ENCODE measurements at regions not wholly inside any gene's neighbourhood (a gene's known extent, or its start where the extent isn't known, plus 50 kb on each side); places are given as distances from the start of the nearest gene placed in this dataset.

- Histone ChIP-seq H3K18ac (ENCODE audit: low read depth, low read length) (no peak overlapping the region), H2BK20ac (ENCODE audit: low read depth, low read length) (no peak overlapping the region), H2AK9ac (replicated peaks; ENCODE audit: low read depth, low read length, poor library complexity) (no peak overlapping the region), H2AFZ (replicated peaks; ENCODE audit: low read length, poor library complexity) (no peak overlapping the region), H2BK120ac (ENCODE audit: low read depth, low read length) (no peak overlapping the region), H3K14ac (replicated peaks; ENCODE audit: low read depth, low read length) (no peak overlapping the region), H4K20me1 (ENCODE audit: insufficient read depth, low read length) (no peaks in the 10 kb centered on the region), H2BK5ac (ENCODE audit: low read depth, low read length, poor library complexity, severe bottlenecking) (no peak overlapping the region), H4K5ac (ENCODE audit: low read depth, low read length) (no peak overlapping the region), H2AK5ac (ENCODE audit: low read depth, low read length) (no peak overlapping the region), H3K9ac (ENCODE audit: low read depth, low read length) (no peak overlapping the region), H2BK15ac (ENCODE audit: low read depth, low read length) (no peak overlapping the region), H3K79me1 (ENCODE audit: low read depth in 1 of 2, low read length in 2 of 2) (no peaks in the 10 kb centered on the region), H3K4ac (ENCODE audit: low read depth, low read length) (no peak overlapping the region; the same call in 1 of the 2 replicates), H3K27me3 (ENCODE audit: control insufficient read depth, insufficient read depth, low read length) (peaks cover 4% of the 10 kb centered on the region), H4K91ac (ENCODE audit: insufficient read depth, low read depth, low read length) (no peak overlapping the region), H3K4me2 (ENCODE audit: low read depth, low read length) (no peak overlapping the region), H3K9me1 (ENCODE audit: insufficient read depth, low read length) (no peaks in the 10 kb centered on the region), H3K4me1 (ENCODE audit: control insufficient read depth, insufficient read depth, low read length) (no peaks in the 10 kb centered on the region), H3K23ac (ENCODE audit: low read depth, low read length) (no peak overlapping the region), H3K27ac (ENCODE audit: insufficient read depth, low read length) (no peak overlapping the region), H3K56ac (ENCODE audit: extremely low read depth, insufficient read depth, low read length) (no peak overlapping the region), H4K8ac (ENCODE audit: low read depth in 2 of 2, low read length in 2 of 2) (no peak overlapping the region), H3K36me3 (ENCODE audit: control insufficient read depth, insufficient read depth, low read length) (no peaks in the 10 kb centered on the region), H3K9me3 (ENCODE audit: control insufficient read depth, insufficient read depth, low read length) (no peaks in the 10 kb centered on the region), H3K4me3 (ENCODE audit: insufficient read depth, low read depth, low read length) (no peak overlapping the region)
- no peak for DNase-seq
- no peak for TF ChIP-seq MAFK (IDR thresholded peaks at IDR 0.05; ENCODE audit: low read depth, low read length)
- no peak for TF ChIP-seq RAD21 (IDR thresholded peaks at IDR 0.05; ENCODE audit: low read length)
- no peak for TF ChIP-seq RFX5 (IDR thresholded peaks at IDR 0.05; ENCODE audit: low read depth, low read length)
- no peak for TF ChIP-seq POLR2A (IDR thresholded peaks at IDR 0.05; ENCODE audit: low read depth, low read length)
- no peak for TF ChIP-seq NFE2L2 (IDR thresholded peaks at IDR 0.05; ENCODE audit: low read depth, low read length)
- no peak for TF ChIP-seq MXI1 (IDR thresholded peaks at IDR 0.05; ENCODE audit: borderline replicate concordance, low read depth, low read length)
- TF ChIP-seq MAZ (IDR thresholded peaks at IDR 0.05; ENCODE audit: borderline replicate concordance, low read depth, low read length), result no peak
- no peak for TF ChIP-seq CHD1 (IDR thresholded peaks at IDR 0.05; ENCODE audit: low read depth, low read length)
- TF ChIP-seq, protein P1, sequence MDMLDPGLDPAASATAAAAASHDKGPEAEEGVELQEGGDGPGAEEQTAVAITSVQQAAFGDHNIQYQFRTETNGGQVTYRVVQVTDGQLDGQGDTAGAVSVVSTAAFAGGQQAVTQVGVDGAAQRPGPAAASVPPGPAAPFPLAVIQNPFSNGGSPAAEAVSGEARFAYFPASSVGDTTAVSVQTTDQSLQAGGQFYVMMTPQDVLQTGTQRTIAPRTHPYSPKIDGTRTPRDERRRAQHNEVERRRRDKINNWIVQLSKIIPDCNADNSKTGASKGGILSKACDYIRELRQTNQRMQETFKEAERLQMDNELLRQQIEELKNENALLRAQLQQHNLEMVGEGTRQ (IDR thresholded peaks at IDR 0.05; ENCODE audit: low read depth, low read length), result no peak
- no peak for TF ChIP-seq ELK1 (IDR thresholded peaks at IDR 0.05; ENCODE audit: borderline replicate concordance, low read depth, low read length)
- TF ChIP-seq FOS (IDR thresholded peaks at IDR 0.05; ENCODE audit: low read depth, low read length), result no peak
- no TSS peak for BruUV-seq (replicated peaks)
- dilution Hi-C loops (cut with HindIII; ENCODE audit: low sequenced_read_pairs, unreplicated experiment) (no loop called here), in situ Hi-C loops (cut with MboI; ENCODE audit: low sequenced_read_pairs) (no loop called here), intact Hi-C loops (cut with micrococcal nuclease) (no loop called here)
- ChIA-PET CTCF (no interaction called here), POLR2A (ENCODE audit: unreplicated experiment) (no interaction called here)
- ATAC-seq (ENCODE audit: low read depth), result no peak
Measured at GRCh38 chr2:223526106-223526505, 76.1 kb downstream of the SCG2 start.

Measured in IMR-90 (cell line).